H9 (cell line): ENCODE measurements at regions not wholly inside any gene's neighbourhood (a gene's known extent, or its start where the extent isn't known, plus 50 kb on each side); places are given as distances from the start of the nearest gene placed in this dataset.

ENCODE experiments used
- DNase-seq: peaks from one replicate; pipeline ENCODE4 v3.0.0-alpha.2; 2017
- H2AFZ ChIP-seq: one replicate; pipeline ENCODE4 v1.6.1; 2013; ENCODE audit warnings: mild to moderate bottlenecking, low read length, control low read depth, moderate library complexity
- H2AK5ac ChIP-seq: 2 replicates; pipeline ENCODE4 v1.6.1; 2013; ENCODE audit warnings: low read length, control low read depth, mixed read lengths; ENCODE audit not compliant: insufficient read length
- H2BK120ac ChIP-seq: one replicate; pipeline ENCODE4 v1.6.1; 2013; ENCODE audit warnings: low read depth, mild to moderate bottlenecking, low read length, control low read depth, inconsistent platforms; ENCODE audit not compliant: poor library complexity, severe bottlenecking
- H2BK12ac ChIP-seq: 2 replicates; pipeline ENCODE4 v1.6.1; 2013; ENCODE audit warnings: low read length, control low read depth, mixed read lengths, low read depth; ENCODE audit not compliant: insufficient read length
- H2BK15ac ChIP-seq: 2 replicates; pipeline ENCODE4 v1.6.1; 2013; ENCODE audit warnings: low read depth, low read length, control low read depth
- H2BK20ac ChIP-seq: one replicate; pipeline ENCODE4 v1.6.1; 2013; ENCODE audit warnings: low read depth, mild to moderate bottlenecking, low read length, control low read depth, inconsistent platforms; ENCODE audit not compliant: poor library complexity, severe bottlenecking
- H2BK5ac ChIP-seq: 2 replicates; pipeline ENCODE4 v1.6.1; 2013; ENCODE audit warnings: low read length, control low read depth, mixed read lengths; ENCODE audit not compliant: insufficient read length
- H3K14ac ChIP-seq: 2 replicates; pipeline ENCODE4 v1.6.1; 2013; ENCODE audit warnings: low read length, control low read depth; ENCODE audit not compliant: insufficient read depth
- H3K18ac ChIP-seq: 2 replicates; pipeline ENCODE4 v1.6.1; 2013; ENCODE audit warnings: low read depth, mild to moderate bottlenecking, mixed read lengths, low read length, control low read depth; ENCODE audit not compliant: insufficient read length
- H3K23ac ChIP-seq: 2 replicates; pipeline ENCODE4 v1.6.1; 2013; ENCODE audit warnings: low read length, control low read depth, mixed read lengths, low read depth; ENCODE audit not compliant: insufficient read length
- H3K23me2 ChIP-seq: 2 replicates; pipeline ENCODE4 v1.6.1; 2013; ENCODE audit warnings: low read depth, mild to moderate bottlenecking, mixed read lengths, low read length, control low read depth; ENCODE audit not compliant: insufficient read length, poor library complexity, severe bottlenecking
- H3K27ac ChIP-seq: 2 replicates; pipeline ENCODE4 v1.5.1; 2013; ENCODE audit warnings: low read length, control low read depth, mixed read lengths, low read depth; ENCODE audit not compliant: insufficient read length
- H3K27me3 ChIP-seq: 2 replicates; pipeline ENCODE4 v1.6.1; 2013; ENCODE audit warnings: low read length, control low read depth, inconsistent platforms; ENCODE audit not compliant: insufficient read depth
- H3K4ac ChIP-seq: 2 replicates; pipeline ENCODE4 v1.6.1; 2013; ENCODE audit warnings: low read depth, mild to moderate bottlenecking, control low read depth, inconsistent platforms, low read length, moderate library complexity
- H3K4me1 ChIP-seq: 2 replicates; pipeline ENCODE4 v1.6.1; 2013; ENCODE audit warnings: low read length, control low read depth, inconsistent platforms; ENCODE audit not compliant: insufficient read depth
- H3K4me2 ChIP-seq: 2 replicates; pipeline ENCODE4 v1.6.1; 2013; ENCODE audit warnings: low read length, control low read depth, mixed read lengths; ENCODE audit not compliant: insufficient read length, insufficient read depth
- H3K56ac ChIP-seq: 2 replicates; pipeline ENCODE4 v1.6.1; 2013; ENCODE audit warnings: low read depth, mild to moderate bottlenecking, mixed read lengths, low read length, control low read depth; ENCODE audit not compliant: insufficient read length
- H3K79me1 ChIP-seq: 2 replicates; pipeline ENCODE4 v1.6.1; 2013; ENCODE audit warnings: low read depth, mild to moderate bottlenecking, moderate library complexity, low read length, control low read depth, inconsistent platforms; ENCODE audit not compliant: insufficient read depth, poor library complexity, severe bottlenecking
- H3K79me2 ChIP-seq: 2 replicates; pipeline ENCODE4 v1.6.1; 2013; ENCODE audit warnings: low read length, control low read depth, inconsistent platforms; ENCODE audit not compliant: insufficient read depth
- H3K9ac ChIP-seq: 2 replicates; pipeline ENCODE4 v1.6.1; 2013; ENCODE audit warnings: low read length, control low read depth, mixed read lengths; ENCODE audit not compliant: insufficient read length; ENCODE audit errors: extremely low read depth
- H3K9me3 ChIP-seq: one replicate; pipeline ENCODE4 v1.6.1; 2013; ENCODE audit warnings: low read depth, low read length, inconsistent platforms; ENCODE audit not compliant: control insufficient read depth
- H3T11ph ChIP-seq: one replicate; pipeline ENCODE4 v1.6.1; 2013; ENCODE audit warnings: mild to moderate bottlenecking, low read length, control low read depth, inconsistent platforms
- H4K20me1 ChIP-seq: one replicate; pipeline ENCODE4 v1.6.1; 2013; ENCODE audit not compliant: control insufficient read depth, insufficient read length, insufficient read depth
- H4K5ac ChIP-seq: 2 replicates; pipeline ENCODE4 v1.6.1; 2013; ENCODE audit warnings: low read depth, mild to moderate bottlenecking, mixed read lengths, low read length, control low read depth; ENCODE audit not compliant: insufficient read length
- H4K8ac ChIP-seq: replicated peaks from 2 replicates; pipeline ENCODE4 v1.6.1; 2013; ENCODE audit warnings: low read length, control low read depth, mixed read lengths, low read depth; ENCODE audit not compliant: insufficient read length
- H4K91ac ChIP-seq: 2 replicates; pipeline ENCODE4 v1.6.1; 2013; ENCODE audit warnings: low read depth, mild to moderate bottlenecking, moderate library complexity, mixed read lengths, low read length, control low read depth; ENCODE audit not compliant: insufficient read length
- H3K27ac Mint-ChIP-seq, 3 experiments: 2 replicates in 2 of 3; 3 replicates in 1 of 3; pipeline ENCODE4 v1.8.0; 2020 to 2021; ENCODE audit warnings: mixed read lengths in 3 of 3, mild to moderate bottlenecking in 1 of 3, moderate library complexity in 1 of 3
- H3K27me3 Mint-ChIP-seq: 2 replicates; pipeline ENCODE4 v1.8.0; 2021; ENCODE audit warnings: low read depth, mild to moderate bottlenecking, moderate library complexity, mixed read lengths
- H3K36me3 Mint-ChIP-seq, 3 experiments: 2 replicates in 2 of 3; 3 replicates in 1 of 3; pipeline ENCODE4 v1.8.0; 2020 to 2021; ENCODE audit warnings: low read depth in 3 of 3, mixed read lengths in 3 of 3; ENCODE audit not compliant: insufficient read depth in 1 of 3
- H3K4me1 Mint-ChIP-seq, 2 experiments: 2 replicates each; pipeline ENCODE4 v1.8.0; 2020; ENCODE audit warnings: mixed read lengths in 2 of 2
- H3K4me3 Mint-ChIP-seq, 2 experiments: 2 replicates in 1 of 2; 3 replicates in 1 of 2; pipeline ENCODE4 v1.8.0; 2020 to 2021; ENCODE audit warnings: mild to moderate bottlenecking in 2 of 2, mixed read lengths in 2 of 2, moderate library complexity in 1 of 2
- H3K9me3 Mint-ChIP-seq, 2 experiments: 2 replicates in 1 of 2; 3 replicates in 1 of 2; pipeline ENCODE4 v1.8.0; 2020; ENCODE audit warnings: mild to moderate bottlenecking in 2 of 2, mixed read lengths in 2 of 2, moderate library complexity in 1 of 2
- WGBS: extraction: QIAGEN DNeasy Blood & Tissue Kit; methylation state at CpG from one replicate; pipeline ENCODE4 v1.1.7; 2013; ENCODE audit warnings: missing lambda C conversion rate, low lambda C conversion rate, mixed read lengths; ENCODE audit not compliant: insufficient read length; ENCODE audit errors: extremely low coverage; 5-methylcytosine and 5-hydroxymethylcytosine counted together
- TF ChIP-seq, protein P1 (sequence below): fragments of 200-600 bp; sonication (generic); conservative IDR thresholded peaks from 3 replicates; pipeline ENCODE4 v1.8.0; 2021; ENCODE audit warnings: antibody characterized with exemption, mild to moderate bottlenecking

DNA sequence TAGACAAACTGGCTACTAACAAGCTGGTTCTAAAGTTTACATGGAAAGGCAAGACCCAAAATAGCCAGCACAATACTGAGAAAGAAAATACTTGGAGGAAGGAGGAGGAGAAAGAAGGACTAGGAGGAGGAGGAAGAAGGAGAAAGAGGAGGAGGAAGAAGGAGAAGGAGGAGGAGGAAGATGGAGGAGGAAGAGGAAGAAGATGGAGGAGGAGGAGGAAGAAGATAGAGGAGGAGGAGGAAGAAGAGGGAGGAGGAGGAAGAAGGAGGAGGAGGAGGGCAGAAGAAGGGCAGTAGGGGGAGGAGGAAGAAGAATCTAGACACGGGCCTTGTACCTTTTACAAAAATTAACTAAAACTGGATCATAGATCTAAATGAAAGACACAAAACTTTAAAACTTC is 92.6 kb downstream of the METTL4 start:
- no peak overlapping the region for H2BK15ac ChIP-seq
- no peaks in the 10 kb centered on the region for H3K4me1 ChIP-seq
- WGBS = no CpG with 5 or more reads among the region's 1 CpG
- no peak overlapping the region for H2BK12ac ChIP-seq
- H3K4ac ChIP-seq = no peak overlapping the region
- no peaks in the 10 kb centered on the region for H3K36me3 Mint-ChIP-seq
- no peaks in the 10 kb centered on the region for H3K27me3 ChIP-seq
- no peak overlapping the region for H3K14ac ChIP-seq
- H2AK5ac ChIP-seq = no peak overlapping the region
- H4K5ac ChIP-seq = no peak overlapping the region
- H3K23ac ChIP-seq = no peak overlapping the region
- no peaks in the 10 kb centered on the region for H3K79me1 ChIP-seq
- H3K9ac ChIP-seq = no peak overlapping the region
- TF ChIP-seq, protein P1, sequence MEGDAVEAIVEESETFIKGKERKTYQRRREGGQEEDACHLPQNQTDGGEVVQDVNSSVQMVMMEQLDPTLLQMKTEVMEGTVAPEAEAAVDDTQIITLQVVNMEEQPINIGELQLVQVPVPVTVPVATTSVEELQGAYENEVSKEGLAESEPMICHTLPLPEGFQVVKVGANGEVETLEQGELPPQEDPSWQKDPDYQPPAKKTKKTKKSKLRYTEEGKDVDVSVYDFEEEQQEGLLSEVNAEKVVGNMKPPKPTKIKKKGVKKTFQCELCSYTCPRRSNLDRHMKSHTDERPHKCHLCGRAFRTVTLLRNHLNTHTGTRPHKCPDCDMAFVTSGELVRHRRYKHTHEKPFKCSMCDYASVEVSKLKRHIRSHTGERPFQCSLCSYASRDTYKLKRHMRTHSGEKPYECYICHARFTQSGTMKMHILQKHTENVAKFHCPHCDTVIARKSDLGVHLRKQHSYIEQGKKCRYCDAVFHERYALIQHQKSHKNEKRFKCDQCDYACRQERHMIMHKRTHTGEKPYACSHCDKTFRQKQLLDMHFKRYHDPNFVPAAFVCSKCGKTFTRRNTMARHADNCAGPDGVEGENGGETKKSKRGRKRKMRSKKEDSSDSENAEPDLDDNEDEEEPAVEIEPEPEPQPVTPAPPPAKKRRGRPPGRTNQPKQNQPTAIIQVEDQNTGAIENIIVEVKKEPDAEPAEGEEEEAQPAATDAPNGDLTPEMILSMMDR = no peak
- no peak overlapping the region for H4K91ac ChIP-seq
- no peaks in the 10 kb centered on the region for H3K9me3 Mint-ChIP-seq
- H3K18ac ChIP-seq = no peak overlapping the region
- no peak overlapping the region for H3K56ac ChIP-seq
- no peaks in the 10 kb centered on the region for H3K27me3 Mint-ChIP-seq
- H2AFZ ChIP-seq = no peak overlapping the region
- no peaks in the 10 kb centered on the region for H4K20me1 ChIP-seq
- H3K79me2 ChIP-seq = no peaks in the 10 kb centered on the region
- H3K27ac Mint-ChIP-seq = no peak overlapping the region
- DNase-seq = no peak
- no peak overlapping the region for H2BK5ac ChIP-seq
- no peak overlapping the region for H4K8ac ChIP-seq
- H3K27ac ChIP-seq = no peak overlapping the region
- no peak overlapping the region for H2BK120ac ChIP-seq
- no peaks in the 10 kb centered on the region for H3K9me3 ChIP-seq
- no peak overlapping the region for H3K4me3 Mint-ChIP-seq
- H2BK20ac ChIP-seq = no peak overlapping the region
- H3K4me1 Mint-ChIP-seq = no peaks in the 10 kb centered on the region
- H3T11ph ChIP-seq = no peak overlapping the region
- no peaks in the 10 kb centered on the region for H3K23me2 ChIP-seq
- H3K4me2 ChIP-seq = no peak overlapping the region
